OCI-LY1 (cell line): ENCODE measurements at regions not wholly inside any gene's neighbourhood (a gene's known extent, or its start where the extent isn't known, plus 50 kb on each side); places are given as distances from the start of the nearest gene placed in this dataset.

ENCODE experiments used
- H2AFZ ChIP-seq: fragments of 200-600 bp; sonication (generic), shearing (Covaris generic); 2 replicates; pipeline ENCODE4 v1.6.0; 2014; ENCODE audit warnings: antibody characterized with exemption, mild to moderate bottlenecking, low read length
- H3F3A ChIP-seq: fragments of 200-600 bp; sonication (generic), shearing (Covaris generic); 2 replicates; pipeline ENCODE4 v1.6.0; 2014; ENCODE audit warnings: mild to moderate bottlenecking, antibody characterized with exemption, low read length, moderate library complexity; ENCODE audit not compliant: insufficient read depth
- H3K27ac ChIP-seq: fragments of 200-600 bp; sonication (generic); 2 replicates; pipeline ENCODE4 v1.5.1; 2014; ENCODE audit warnings: low read length, mixed run types, mild to moderate bottlenecking, low read depth; ENCODE audit not compliant: poor library complexity, severe bottlenecking
- H3K27me3 ChIP-seq: fragments of 200-600 bp; sonication (generic); 2 replicates; pipeline ENCODE4 v1.6.0; 2014; ENCODE audit warnings: antibody characterized with exemption, mild to moderate bottlenecking, low read length, moderate library complexity; ENCODE audit not compliant: insufficient read depth
- H3K36me3 ChIP-seq: fragments of 200-600 bp; sonication (generic); 2 replicates; pipeline ENCODE4 v1.6.1; 2014; ENCODE audit warnings: mild to moderate bottlenecking, antibody characterized with exemption, low read length, moderate library complexity, mixed read lengths; ENCODE audit not compliant: insufficient read depth
- H3K4me1 ChIP-seq: fragments of 200-600 bp; sonication (generic); 2 replicates; pipeline ENCODE4 v1.5.1; 2014; ENCODE audit warnings: mild to moderate bottlenecking, low read length, moderate library complexity; ENCODE audit not compliant: insufficient read depth, severe bottlenecking
- H3K4me2 ChIP-seq: fragments of 200-600 bp; sonication (generic), shearing (Covaris generic); 2 replicates; pipeline ENCODE4 v1.6.1; 2014; ENCODE audit warnings: low read length
- H3K4me3 ChIP-seq: fragments of 200-600 bp; sonication (generic); 2 replicates; pipeline ENCODE4 v1.5.1; 2014; ENCODE audit warnings: low read length, low read depth, mild to moderate bottlenecking, mixed read lengths; ENCODE audit not compliant: poor library complexity, severe bottlenecking
- H3K79me2 ChIP-seq: fragments of 200-600 bp; shearing (Covaris generic); 2 replicates; pipeline ENCODE4 v1.6.1; 2016; ENCODE audit warnings: mixed run types, low read length, mixed read lengths; ENCODE audit not compliant: insufficient read depth
- H3K9ac ChIP-seq: fragments of 200-600 bp; sonication (generic), shearing (Covaris generic); 2 replicates; pipeline ENCODE4 v1.6.1; 2014; ENCODE audit warnings: mild to moderate bottlenecking, low read length, mixed read lengths
- H3K9me2 ChIP-seq: fragments of 200-600 bp; sonication (generic), shearing (Covaris generic); 2 replicates; pipeline ENCODE4 v1.6.1; 2014; ENCODE audit warnings: low read depth, mild to moderate bottlenecking, low read length, mixed read lengths
- H3K9me3 ChIP-seq: fragments of 200-600 bp; shearing (Covaris generic); 2 replicates; pipeline ENCODE4 v1.6.1; 2014; ENCODE audit warnings: low read length, mixed read lengths
- H4K20me1 ChIP-seq: fragments of 200-600 bp; sonication (generic), shearing (Covaris generic); 2 replicates; pipeline ENCODE4 v1.6.0; 2016; ENCODE audit warnings: mild to moderate bottlenecking, low read length; ENCODE audit not compliant: insufficient read depth
- EZH2 ChIP-seq: fragments of 200-600 bp; sonication (generic), shearing (Covaris generic); IDR thresholded peaks from 2 replicates; pipeline ENCODE4 v1.8.0; 2017; ENCODE audit warnings: borderline replicate concordance, mixed run types, mild to moderate bottlenecking, antibody characterized with exemption, low read length, moderate library complexity, mixed read lengths
- TF ChIP-seq, protein P1 (sequence below): fragments of 200-600 bp; sonication (generic), shearing (Covaris generic); IDR thresholded peaks from 2 replicates; pipeline ENCODE4 v1.5.1; 2017; ENCODE audit warnings: mild to moderate bottlenecking, antibody characterized with exemption, low read length, moderate library complexity, mixed read lengths

DNA sequence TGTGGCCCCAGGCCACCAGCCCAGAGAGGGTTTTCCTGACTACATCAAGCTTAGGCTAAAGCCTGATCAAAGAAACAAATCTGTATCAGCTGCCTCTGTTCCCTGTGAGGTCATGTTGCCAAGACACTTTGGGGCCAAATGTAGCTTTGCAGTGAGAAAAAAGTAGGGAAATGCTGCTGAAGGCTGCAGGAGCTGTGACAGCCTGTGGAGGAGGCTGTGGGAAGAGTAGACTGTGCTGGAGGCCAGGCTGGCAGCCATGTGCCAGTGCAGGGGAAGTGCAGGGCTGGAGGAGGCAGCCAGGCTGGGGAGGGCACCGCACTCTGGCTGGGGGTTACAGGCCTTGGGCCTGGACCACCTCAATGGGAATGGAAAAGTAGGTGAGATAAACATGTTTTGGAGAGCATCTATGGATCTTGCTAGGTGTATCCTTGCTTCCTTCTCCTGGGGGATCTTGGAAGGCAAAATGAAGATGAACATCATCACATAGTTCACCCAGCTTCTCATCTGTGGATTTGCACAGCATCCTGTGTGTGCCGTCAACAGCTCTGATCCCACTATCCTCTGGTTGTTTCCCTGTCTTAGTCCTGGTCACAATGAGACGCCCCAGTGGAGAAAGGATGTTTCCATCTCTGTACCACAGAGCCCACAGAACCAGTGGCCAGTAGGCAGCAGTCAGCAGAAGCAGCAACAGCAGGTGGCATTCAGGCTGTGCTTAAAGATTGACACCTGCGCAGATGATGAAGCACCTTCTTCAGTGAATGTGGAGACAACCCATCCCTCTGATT is 103.8 kb upstream of the COPS8 start:
- H3K36me3 ChIP-seq = no peaks in the 10 kb centered on the region
- no peaks in the 10 kb centered on the region for H3K9me2 ChIP-seq
- H3K4me1 ChIP-seq = no peaks in the 10 kb centered on the region
- no peaks in the 10 kb centered on the region for H4K20me1 ChIP-seq
- H3K27ac ChIP-seq = no peak overlapping the region
- H3K4me3 ChIP-seq = no peak overlapping the region
- H3K27me3 ChIP-seq = peaks cover 3% of the 10 kb centered on the region; the same call in 1 of the 2 replicates
- no peaks in the 10 kb centered on the region for H3K79me2 ChIP-seq
- no peaks in the 10 kb centered on the region for H3F3A ChIP-seq
- H3K4me2 ChIP-seq = no peak overlapping the region
- H3K9me3 ChIP-seq = peaks cover 3% of the 10 kb centered on the region; the same call in 1 of the 2 replicates
- H2AFZ ChIP-seq = no peak overlapping the region
- no peak overlapping the region for H3K9ac ChIP-seq
- TF ChIP-seq, protein P1, sequence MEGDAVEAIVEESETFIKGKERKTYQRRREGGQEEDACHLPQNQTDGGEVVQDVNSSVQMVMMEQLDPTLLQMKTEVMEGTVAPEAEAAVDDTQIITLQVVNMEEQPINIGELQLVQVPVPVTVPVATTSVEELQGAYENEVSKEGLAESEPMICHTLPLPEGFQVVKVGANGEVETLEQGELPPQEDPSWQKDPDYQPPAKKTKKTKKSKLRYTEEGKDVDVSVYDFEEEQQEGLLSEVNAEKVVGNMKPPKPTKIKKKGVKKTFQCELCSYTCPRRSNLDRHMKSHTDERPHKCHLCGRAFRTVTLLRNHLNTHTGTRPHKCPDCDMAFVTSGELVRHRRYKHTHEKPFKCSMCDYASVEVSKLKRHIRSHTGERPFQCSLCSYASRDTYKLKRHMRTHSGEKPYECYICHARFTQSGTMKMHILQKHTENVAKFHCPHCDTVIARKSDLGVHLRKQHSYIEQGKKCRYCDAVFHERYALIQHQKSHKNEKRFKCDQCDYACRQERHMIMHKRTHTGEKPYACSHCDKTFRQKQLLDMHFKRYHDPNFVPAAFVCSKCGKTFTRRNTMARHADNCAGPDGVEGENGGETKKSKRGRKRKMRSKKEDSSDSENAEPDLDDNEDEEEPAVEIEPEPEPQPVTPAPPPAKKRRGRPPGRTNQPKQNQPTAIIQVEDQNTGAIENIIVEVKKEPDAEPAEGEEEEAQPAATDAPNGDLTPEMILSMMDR = no peak
- TF ChIP-seq EZH2 = no peak

DNA sequence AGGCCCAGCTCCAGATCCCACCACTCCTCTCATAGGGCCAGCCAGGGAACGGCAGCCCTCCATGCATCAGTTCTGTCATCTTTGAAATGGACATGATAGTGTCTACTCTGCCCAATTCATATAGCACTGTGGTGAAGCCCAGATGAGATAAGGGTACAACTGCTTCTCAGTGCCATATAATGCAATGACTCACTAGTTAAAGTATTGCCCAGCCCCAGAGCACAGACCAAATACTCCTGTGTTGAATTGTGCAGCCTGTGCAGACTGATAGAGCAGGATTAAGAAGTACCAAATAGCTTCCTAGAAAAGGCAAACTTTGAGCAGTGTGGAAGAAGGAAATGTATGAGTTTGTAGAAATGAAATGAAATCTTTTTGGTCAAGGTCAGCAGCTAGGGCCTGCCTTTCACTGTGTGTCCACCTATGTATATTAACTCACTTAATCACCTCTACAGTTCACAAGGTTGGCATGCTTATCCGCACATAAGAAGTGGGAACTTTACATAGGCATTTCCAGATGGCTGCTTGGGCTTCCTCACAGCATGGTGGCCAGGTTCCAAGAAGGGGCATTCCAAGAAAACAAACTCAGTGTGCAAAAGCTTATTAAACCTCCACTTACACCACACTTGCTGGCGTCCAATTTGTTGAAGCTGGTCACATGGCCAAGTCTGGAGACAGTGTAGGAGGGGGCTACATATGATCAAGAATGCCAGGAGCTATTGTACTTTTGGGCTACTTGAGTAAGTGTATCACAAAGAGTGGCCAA is 102.8 kb upstream of the COPS8 start:
- peaks cover 3% of the 10 kb centered on the region; the same call in 1 of the 2 replicates for H3K27me3 ChIP-seq
- no peaks in the 10 kb centered on the region for H3F3A ChIP-seq
- no peaks in the 10 kb centered on the region for H3K4me1 ChIP-seq
- no peaks in the 10 kb centered on the region for H3K36me3 ChIP-seq
- no peaks in the 10 kb centered on the region for H3K9me2 ChIP-seq
- no peak overlapping the region for H3K27ac ChIP-seq
- no peak for TF ChIP-seq EZH2
- TF ChIP-seq, protein P1 = no peak
- no peaks in the 10 kb centered on the region for H3K79me2 ChIP-seq
- H3K9me3 ChIP-seq = peaks cover 3% of the 10 kb centered on the region; the same call in 1 of the 2 replicates
- H4K20me1 ChIP-seq = no peaks in the 10 kb centered on the region
- H3K4me3 ChIP-seq = no peak overlapping the region
- no peak overlapping the region for H3K4me2 ChIP-seq
- no peak overlapping the region for H3K9ac ChIP-seq
- H2AFZ ChIP-seq = no peak overlapping the region

DNA sequence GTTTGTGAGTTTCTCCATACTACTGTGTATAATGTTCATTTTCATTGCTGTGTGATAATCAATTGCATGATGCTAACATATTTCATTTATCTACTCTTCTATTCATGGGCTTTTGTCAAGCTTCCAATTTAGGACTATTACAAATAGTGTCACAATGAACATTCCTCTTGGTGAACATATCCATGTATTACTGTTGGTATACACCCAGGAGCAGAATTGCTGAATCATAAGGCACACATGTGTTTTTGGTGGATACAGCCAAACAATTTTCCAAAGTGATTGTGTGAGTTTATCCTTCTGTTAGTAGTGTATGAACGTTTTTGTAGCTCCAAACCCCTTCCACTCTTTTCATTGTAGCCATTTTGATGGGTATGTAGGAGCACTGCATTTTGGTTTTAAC is 101.6 kb upstream of the COPS8 start:
- Histone ChIP-seq H3F3A (no peaks in the 10 kb centered on the region), H3K79me2 (no peaks in the 10 kb centered on the region), H3K9me3 (peaks cover 3% of the 10 kb centered on the region; the same call in 1 of the 2 replicates), H3K27ac (no peak overlapping the region), H3K4me1 (no peaks in the 10 kb centered on the region), H3K4me2 (no peak overlapping the region), H3K27me3 (peaks cover 3% of the 10 kb centered on the region; the same call in 1 of the 2 replicates), H3K9me2 (no peaks in the 10 kb centered on the region), H3K36me3 (no peaks in the 10 kb centered on the region), H3K4me3 (no peak overlapping the region), H2AFZ (no peak overlapping the region), H4K20me1 (no peaks in the 10 kb centered on the region), H3K9ac (no peak overlapping the region)
- TF ChIP-seq, protein P1 = no peak
- TF ChIP-seq EZH2 = no peak
